HEK293 (cell line): ENCODE measurements at regions not wholly inside any gene's neighbourhood (a gene's known extent, or its start where the extent isn't known, plus 50 kb on each side); places are given as distances from the start of the nearest gene placed in this dataset.

ENCODE experiments used
- SETDB1 ChIP-seq: IDR thresholded peaks from one replicate; pipeline ENCODE4 v1.6.1; 2017; ENCODE audit warnings: mild to moderate bottlenecking, low read length, moderate library complexity, mixed read lengths; ENCODE audit not compliant: insufficient read length
- ZFP3 ChIP-seq: fragments of 450-650 bp; formaldehyde crosslinking; IDR thresholded peaks from 2 replicates; pipeline ENCODE4 v1.5.1; 2016; ENCODE audit warnings: low read depth, missing biosample characterization, missing genetic modification characterization
- ZNF239 ChIP-seq: fragments of 450-650 bp; formaldehyde crosslinking; IDR thresholded peaks from 2 replicates; pipeline ENCODE4 v1.5.1; 2016; ENCODE audit warnings: missing biosample characterization, missing genetic modification characterization
- ZNF391 ChIP-seq: fragments of 450-650 bp; formaldehyde crosslinking; IDR thresholded peaks from 2 replicates; pipeline ENCODE4 v1.5.1; 2016; ENCODE audit warnings: low read depth, missing biosample characterization, missing genetic modification characterization, borderline replicate concordance
- ZNF394 ChIP-seq: fragments of 450-650 bp; formaldehyde crosslinking; IDR thresholded peaks from 2 replicates; pipeline ENCODE4 v1.5.1; 2016; ENCODE audit warnings: missing biosample characterization, missing genetic modification characterization, mild to moderate bottlenecking, moderate library complexity, borderline replicate concordance
- TF ChIP-seq, protein P1 (sequence below): fragments of 450-650 bp; formaldehyde crosslinking; IDR thresholded peaks from 2 replicates; pipeline ENCODE4 v1.5.1; 2016; ENCODE audit warnings: missing biosample characterization, missing genetic modification characterization

DNA sequence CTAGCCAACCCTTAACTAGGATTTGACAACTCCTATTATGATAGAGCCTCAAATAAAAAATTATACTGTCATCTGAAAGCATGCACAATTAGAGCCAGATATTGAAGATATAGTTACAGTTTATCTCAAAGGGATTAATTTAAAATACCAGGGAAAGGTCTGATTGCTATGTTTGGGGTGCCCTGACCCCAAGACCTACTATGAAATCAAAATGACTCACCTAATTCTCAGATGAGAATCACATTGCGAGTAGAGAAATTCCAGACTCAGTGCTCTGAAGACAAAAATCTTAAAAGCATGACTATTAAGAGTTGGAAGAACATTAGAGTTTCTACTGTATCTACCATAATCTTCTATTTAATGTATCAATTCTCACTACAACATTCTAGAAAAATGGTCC lies 297.1 kb downstream of the AHR start:
- TF ChIP-seq ZNF391 (tag by site-specific recombination) = no peak
- no peak for TF ChIP-seq SETDB1
- TF ChIP-seq, protein P1, sequence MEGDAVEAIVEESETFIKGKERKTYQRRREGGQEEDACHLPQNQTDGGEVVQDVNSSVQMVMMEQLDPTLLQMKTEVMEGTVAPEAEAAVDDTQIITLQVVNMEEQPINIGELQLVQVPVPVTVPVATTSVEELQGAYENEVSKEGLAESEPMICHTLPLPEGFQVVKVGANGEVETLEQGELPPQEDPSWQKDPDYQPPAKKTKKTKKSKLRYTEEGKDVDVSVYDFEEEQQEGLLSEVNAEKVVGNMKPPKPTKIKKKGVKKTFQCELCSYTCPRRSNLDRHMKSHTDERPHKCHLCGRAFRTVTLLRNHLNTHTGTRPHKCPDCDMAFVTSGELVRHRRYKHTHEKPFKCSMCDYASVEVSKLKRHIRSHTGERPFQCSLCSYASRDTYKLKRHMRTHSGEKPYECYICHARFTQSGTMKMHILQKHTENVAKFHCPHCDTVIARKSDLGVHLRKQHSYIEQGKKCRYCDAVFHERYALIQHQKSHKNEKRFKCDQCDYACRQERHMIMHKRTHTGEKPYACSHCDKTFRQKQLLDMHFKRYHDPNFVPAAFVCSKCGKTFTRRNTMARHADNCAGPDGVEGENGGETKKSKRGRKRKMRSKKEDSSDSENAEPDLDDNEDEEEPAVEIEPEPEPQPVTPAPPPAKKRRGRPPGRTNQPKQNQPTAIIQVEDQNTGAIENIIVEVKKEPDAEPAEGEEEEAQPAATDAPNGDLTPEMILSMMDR (tag by site-specific recombination) = no peak
- TF ChIP-seq ZNF394 (tag by site-specific recombination) = no peak
- no peak for TF ChIP-seq ZNF239 (tag by site-specific recombination)
- no peak for TF ChIP-seq ZFP3 (tag by site-specific recombination)
